ENCODE measurements at regions not wholly inside any gene's neighbourhood (a gene's known extent, or its start where the extent isn't known, plus 50 kb on each side); places are given as distances from the start of the nearest gene placed in this dataset.

DNA sequence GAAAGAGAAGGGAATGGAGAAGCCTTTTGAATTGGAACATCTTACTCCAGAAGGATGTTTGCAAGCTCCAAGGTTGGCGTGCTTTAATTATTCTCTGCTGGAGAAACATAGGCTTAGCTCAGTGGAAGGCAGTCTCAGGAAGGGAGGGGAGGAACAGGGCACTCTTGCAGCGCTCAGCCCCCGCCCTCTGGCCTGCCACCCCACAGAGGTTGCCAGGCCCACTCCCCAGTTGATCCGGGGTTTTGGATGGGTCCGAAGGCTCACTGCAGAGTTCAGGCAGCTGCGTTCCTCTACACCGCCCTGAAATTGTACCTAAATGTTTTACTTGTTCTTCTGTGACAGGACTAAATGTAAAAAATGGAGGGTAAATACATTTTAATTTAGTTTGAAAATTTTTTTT lies 155.2 kb upstream of the DTNBP1 start:
- TF ChIP-seq, protein P1, sequence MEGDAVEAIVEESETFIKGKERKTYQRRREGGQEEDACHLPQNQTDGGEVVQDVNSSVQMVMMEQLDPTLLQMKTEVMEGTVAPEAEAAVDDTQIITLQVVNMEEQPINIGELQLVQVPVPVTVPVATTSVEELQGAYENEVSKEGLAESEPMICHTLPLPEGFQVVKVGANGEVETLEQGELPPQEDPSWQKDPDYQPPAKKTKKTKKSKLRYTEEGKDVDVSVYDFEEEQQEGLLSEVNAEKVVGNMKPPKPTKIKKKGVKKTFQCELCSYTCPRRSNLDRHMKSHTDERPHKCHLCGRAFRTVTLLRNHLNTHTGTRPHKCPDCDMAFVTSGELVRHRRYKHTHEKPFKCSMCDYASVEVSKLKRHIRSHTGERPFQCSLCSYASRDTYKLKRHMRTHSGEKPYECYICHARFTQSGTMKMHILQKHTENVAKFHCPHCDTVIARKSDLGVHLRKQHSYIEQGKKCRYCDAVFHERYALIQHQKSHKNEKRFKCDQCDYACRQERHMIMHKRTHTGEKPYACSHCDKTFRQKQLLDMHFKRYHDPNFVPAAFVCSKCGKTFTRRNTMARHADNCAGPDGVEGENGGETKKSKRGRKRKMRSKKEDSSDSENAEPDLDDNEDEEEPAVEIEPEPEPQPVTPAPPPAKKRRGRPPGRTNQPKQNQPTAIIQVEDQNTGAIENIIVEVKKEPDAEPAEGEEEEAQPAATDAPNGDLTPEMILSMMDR (IDR thresholded peaks at IDR 0.05), result no peak
- no peak for TF ChIP-seq NR3C1 (IDR thresholded peaks at IDR 0.05)
- no peak for TF ChIP-seq JUN (IDR thresholded peaks at IDR 0.05)
- no peak for TF ChIP-seq MAFK (IDR thresholded peaks at IDR 0.05; ENCODE audit: partially characterized antibody)
- TF ChIP-seq MYC (IDR thresholded peaks at IDR 0.05; ENCODE audit: borderline replicate concordance, low read length), result no peak
- TF ChIP-seq RAD21 (conservative IDR thresholded peaks at IDR 0.05 in 1 of 2, IDR thresholded peaks at IDR 0.05 in 1 of 2), result no peak
- TF ChIP-seq SMC3 (IDR thresholded peaks at IDR 0.05), result no peak
- TF ChIP-seq, protein P2, sequence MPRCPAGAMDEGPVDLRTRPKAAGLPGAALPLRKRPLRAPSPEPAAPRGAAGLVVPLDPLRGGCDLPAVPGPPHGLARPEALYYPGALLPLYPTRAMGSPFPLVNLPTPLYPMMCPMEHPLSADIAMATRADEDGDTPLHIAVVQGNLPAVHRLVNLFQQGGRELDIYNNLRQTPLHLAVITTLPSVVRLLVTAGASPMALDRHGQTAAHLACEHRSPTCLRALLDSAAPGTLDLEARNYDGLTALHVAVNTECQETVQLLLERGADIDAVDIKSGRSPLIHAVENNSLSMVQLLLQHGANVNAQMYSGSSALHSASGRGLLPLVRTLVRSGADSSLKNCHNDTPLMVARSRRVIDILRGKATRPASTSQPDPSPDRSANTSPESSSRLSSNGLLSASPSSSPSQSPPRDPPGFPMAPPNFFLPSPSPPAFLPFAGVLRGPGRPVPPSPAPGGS (IDR thresholded peaks at IDR 0.05), result no peak
- no peak for TF ChIP-seq BHLHE40 (IDR thresholded peaks at IDR 0.05; ENCODE audit: low read depth, low read length)
- no peak for TF ChIP-seq MAX (IDR thresholded peaks at IDR 0.05)
- TF ChIP-seq, protein P3, sequence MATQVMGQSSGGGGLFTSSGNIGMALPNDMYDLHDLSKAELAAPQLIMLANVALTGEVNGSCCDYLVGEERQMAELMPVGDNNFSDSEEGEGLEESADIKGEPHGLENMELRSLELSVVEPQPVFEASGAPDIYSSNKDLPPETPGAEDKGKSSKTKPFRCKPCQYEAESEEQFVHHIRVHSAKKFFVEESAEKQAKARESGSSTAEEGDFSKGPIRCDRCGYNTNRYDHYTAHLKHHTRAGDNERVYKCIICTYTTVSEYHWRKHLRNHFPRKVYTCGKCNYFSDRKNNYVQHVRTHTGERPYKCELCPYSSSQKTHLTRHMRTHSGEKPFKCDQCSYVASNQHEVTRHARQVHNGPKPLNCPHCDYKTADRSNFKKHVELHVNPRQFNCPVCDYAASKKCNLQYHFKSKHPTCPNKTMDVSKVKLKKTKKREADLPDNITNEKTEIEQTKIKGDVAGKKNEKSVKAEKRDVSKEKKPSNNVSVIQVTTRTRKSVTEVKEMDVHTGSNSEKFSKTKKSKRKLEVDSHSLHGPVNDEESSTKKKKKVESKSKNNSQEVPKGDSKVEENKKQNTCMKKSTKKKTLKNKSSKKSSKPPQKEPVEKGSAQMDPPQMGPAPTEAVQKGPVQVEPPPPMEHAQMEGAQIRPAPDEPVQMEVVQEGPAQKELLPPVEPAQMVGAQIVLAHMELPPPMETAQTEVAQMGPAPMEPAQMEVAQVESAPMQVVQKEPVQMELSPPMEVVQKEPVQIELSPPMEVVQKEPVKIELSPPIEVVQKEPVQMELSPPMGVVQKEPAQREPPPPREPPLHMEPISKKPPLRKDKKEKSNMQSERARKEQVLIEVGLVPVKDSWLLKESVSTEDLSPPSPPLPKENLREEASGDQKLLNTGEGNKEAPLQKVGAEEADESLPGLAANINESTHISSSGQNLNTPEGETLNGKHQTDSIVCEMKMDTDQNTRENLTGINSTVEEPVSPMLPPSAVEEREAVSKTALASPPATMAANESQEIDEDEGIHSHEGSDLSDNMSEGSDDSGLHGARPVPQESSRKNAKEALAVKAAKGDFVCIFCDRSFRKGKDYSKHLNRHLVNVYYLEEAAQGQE (IDR thresholded peaks at IDR 0.05), result no peak
- TF ChIP-seq EP300 (IDR thresholded peaks at IDR 0.05), result no peak
- no peak for TF ChIP-seq RFX5 (IDR thresholded peaks at IDR 0.05)
- TF ChIP-seq ELK1 (IDR thresholded peaks at IDR 0.05; ENCODE audit: low read depth, low read length), result no peak

Measured in A549 (cell line).